NCI-H2171 (cell line): ENCODE measurements at regions not wholly inside any gene's neighbourhood (a gene's known extent, or its start where the extent isn't known, plus 50 kb on each side); places are given as distances from the start of the nearest gene placed in this dataset.
"Not testable (repeated sequence)": the region's sequence is repeated elsewhere in the genome, so short reads cannot be mapped to it uniquely, and the experiment has no call there.

ENCODE experiments used
- DNase-seq: peaks from one replicate; lab custom pipeline; 2025; lab: John Stamatoyannopoulos, UW

DNA sequence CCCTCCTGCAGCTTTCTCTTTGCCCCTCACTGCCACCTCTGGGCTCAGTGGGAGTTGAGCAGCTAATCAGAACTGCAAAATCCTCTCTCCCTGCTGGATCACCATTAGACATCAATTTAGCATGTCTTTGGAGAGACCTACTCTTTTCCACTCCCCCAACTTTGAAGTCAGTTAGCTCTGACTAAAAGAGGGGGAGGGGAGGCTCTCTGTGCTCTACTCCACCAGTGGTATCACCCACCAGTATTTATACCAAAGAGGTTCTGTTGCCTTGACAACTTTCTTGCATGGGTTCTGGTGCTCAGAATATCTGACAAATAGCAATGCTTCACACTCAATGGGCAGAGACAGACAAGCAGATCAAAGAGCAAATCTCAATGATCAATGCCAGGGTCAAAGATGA, 146.2 kb upstream of the ROPN1 start:
- no peak for DNase-seq

DNA sequence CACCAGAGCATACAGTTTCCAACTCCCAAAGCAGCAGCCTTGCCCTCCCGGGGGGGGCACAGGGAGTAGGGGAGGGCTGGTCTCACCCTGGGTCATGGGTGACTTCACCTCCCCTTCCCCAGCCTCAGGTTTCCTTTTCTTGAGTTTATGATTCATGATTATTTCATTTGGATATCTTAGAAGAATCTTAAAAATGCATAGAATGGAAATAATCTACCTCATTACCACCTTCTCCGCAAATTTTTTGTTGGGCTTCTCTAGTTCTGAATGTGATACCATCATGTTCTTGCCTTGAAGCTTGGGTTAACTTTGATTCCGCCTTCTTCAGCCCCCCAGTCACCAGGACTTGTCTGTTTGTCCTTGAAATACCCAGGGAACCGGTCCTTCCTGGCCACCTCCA, 148.8 kb upstream of the ROPN1 start:
- no peak for DNase-seq

DNA sequence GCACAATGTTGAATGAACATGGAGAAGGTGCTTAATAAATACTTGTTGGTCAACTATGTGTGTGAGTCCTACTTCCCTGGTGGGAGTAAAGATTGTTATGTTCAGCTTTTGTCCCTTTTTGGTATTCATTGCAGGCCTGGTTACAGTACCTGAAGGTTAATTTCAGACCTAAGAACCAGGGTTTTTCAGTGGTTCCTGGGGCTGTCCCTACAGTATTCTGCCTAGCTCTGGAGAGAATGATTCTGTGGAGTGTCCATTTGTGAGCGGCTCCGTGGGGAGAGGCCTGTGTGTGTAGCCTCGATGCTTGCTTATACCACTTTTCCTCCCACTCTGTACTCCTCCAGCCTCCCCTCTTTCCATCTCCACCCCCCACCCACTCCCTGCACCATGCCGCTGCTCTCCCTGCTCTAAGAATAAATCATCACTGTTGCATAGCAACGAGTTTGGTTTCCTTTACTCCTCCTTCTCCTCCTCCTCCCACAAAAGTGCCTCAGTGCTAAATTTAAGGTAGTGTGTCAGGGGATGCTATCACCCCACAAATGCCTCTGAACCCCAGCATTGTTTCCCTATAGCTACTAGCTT, 150.6 kb upstream of the ROPN1 start:
- DNase-seq = no peak

DNA sequence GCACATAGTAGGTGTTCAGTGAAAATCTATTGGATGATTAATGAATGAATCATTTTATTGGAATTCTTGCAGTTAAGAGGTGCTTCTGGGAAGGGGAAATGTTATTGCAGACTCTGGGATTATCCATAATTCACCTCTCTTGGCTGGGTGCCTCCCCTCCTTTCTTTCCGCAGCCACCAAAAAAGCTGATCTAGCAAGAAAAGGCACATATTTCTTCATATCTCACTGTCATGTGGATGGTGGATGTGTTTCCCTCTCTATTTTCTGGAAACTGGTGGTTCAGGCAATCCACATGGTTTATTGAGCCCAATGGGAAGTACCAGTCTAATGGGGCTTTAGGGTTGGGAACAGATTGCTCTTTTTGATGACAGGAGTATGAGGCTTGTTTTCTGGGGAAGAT, 151.1 kb upstream of the ROPN1 start:
- DNase-seq = no peak

DNA sequence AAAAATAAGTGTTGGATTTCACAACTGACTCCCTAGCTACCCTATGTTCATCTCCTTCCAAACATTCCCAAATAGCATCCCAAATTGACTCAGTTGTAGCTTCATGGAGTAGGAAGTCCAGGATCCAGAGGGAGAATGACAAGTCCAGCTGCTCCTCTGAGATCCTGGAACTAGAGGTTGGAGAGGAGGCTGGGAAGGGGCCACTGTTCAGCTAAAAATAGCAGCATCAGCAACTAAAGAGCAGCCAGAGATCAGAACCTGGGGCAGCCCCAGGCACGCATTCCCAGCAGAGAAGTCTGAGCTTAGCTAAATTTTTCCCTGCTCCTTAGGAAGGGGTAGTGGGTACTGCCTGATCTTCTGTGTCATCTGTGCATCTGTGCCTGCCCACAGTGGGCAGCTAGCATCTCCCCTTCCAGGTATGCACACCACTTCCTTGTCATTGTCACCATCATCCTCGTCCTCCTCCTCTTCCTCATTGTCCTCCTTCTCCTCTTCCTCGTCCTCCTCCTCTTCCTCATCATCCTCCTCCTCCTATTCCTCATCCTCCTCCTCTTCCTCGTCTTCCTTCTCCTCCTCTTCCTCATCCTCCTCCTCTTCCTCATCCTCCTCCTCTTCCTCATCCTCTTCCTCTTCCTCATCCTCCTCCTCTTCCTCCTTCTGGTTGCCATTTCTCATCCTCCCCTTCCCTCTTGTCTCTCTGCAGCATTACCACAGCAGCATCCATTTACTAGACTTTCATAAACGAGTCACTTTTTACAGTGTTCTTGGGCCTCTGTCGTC, 152.3 kb upstream of the ROPN1 start:
- no peak for DNase-seq

DNA sequence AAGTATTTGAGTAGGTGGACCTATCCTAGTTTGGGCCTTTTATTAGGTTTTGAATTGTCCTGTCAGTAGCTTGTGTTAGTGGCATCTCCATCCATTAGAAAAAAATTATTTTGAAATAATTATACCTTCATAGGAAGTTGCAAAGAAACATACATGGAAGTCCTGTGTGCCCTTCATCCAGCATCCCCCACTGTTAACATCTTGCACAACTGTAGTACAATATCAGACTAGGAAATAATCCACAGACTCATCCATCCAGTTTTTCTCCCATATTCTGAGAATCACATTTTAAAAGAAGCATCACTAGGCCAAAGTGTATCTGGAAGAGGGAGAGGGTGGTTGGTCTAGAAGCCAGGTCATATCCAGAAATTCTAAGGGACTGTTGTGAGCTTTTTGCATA, 155.5 kb upstream of the ROPN1 start:
- DNase-seq = no peak

DNA sequence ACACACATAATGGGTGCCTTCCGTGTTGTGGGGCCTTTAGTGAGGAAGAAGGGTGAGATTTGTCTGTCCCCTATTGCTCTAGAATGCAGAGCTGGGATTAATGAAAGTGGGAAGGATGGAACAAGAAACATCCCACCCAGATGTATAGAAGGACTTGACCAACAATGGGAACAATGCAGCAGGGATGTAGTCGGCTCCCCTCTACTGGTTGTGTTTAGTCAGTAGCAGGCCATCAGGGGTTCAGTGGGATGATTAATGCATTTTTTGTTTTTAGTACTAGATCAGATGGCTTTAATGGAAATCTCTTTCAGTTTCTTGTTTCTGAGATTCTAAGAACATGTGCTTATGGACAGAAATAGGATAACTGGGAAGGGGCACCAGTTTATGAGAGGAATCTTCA, 156.0 kb upstream of the ROPN1 start:
- no peak for DNase-seq

DNA sequence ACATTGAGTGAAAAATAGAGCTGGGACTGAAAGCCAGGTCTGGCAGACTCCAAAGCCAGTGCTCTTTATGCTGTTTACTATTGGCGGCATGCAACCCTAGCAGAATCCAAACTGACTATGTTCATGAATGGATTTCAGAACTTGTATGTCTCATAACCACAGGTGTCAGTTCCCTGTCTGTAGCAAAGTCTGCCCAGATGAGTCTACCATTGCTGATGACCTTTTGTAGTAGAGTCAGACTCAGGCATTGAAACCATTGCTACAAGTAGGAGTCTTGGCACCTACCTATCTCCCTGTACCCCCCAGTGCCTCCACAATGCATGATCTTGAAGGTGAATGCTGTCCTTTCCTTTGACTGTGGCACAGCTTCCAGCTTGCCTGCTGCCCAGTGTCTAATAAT, 157.2 kb upstream of the ROPN1 start:
- DNase-seq = no peak

DNA sequence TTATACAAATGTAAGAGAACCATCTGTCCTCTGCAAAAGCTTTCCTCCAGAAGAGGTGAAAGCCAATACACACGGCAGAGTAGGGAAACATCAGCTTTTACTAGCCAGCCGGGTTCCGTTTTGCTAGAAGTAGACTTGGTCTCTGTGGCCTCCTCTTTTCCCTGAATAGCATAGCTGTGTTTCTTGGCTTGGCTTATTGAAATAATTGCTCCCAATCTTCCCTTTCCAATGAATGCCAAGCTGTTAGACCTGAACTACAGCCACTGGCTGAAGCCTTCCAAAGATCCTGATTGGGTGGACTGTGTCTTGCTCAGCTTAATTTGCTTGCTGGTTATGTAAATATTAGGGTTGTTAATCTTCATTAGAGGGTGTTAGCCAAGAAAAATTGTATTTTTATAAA, 157.8 kb upstream of the ROPN1 start:
- peak; percentile 44 for DNase-seq

DNA sequence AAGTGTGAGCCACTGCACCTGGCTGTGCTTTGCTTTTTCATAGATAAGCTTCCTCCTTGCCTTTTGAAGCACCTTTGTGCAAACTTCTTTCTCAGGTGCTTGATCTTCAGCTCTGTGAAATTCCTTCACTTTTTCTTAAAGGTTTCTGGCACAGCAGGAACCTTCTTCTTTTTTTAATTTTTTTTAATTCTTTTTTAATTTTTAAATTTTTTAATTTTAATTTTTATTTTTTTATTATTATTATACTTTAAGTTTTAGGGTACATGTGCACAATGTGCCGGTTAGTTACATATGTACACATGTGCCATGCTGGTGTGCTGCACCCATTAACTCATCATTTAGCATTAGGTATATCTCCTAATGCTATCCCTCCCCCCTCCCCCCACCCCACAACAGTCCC, 161.0 kb upstream of the ROPN1 start:
- not testable (repeated sequence) for DNase-seq

DNA sequence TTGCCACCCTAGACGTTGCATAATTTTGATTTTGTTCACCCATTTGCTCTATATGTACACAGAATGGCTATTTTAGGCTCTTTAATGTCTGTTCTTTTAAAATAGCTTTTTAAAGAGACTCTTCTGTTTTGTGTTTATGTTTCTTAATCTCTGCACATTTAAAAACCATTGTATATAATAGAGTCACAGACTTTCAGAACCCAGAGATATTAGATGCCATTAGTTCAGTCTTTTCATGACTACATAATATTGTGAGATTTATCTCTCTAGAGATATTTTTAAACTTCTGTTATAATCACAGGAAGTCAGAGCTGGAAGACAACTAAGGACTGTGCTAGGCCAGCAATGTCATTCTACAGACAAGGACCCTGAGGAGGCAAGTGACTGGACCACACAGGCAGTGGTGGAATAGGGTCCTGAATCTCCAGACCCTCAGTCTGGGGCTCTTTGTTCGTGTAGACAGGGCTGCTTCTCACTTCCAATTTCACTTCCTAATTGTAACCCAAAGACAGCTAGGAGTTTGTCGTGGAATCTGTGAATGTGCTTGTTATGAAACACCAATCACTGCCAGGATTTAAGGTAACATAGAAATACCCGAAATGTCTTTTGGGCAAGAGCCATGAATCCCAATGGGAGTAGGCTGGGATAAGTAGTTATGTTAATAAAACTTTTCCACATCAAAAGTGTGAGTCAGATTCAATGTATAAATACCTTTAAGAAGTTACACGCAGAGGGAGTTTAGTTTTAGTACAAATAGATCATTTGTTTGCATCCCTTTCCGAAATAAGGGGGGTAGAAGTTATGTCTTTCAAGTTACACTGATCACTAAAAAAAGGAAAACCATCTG, 165.2 kb upstream of the ROPN1 start:
- DNase-seq = no peak

DNA sequence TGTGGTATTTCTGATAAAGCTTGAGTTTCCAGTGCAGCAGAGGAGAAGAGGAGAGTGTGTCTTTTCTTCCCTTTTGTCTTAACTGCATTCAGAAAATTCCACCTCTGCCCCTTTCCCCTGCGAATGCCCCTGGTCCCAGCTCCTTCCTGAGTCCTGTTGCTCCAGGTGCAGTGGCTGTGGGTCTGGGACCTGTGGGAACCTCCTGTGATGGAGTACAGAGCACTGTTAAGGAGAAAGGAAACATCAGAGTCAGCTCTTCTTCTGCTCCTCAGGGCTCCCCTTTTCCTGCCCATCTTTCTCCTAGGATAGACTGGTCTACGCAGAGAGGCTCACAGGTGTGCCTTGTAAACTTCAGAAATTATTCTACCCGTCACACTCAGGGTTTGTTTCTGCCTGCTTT, 165.8 kb upstream of the ROPN1 start:
- DNase-seq = no peak

DNA sequence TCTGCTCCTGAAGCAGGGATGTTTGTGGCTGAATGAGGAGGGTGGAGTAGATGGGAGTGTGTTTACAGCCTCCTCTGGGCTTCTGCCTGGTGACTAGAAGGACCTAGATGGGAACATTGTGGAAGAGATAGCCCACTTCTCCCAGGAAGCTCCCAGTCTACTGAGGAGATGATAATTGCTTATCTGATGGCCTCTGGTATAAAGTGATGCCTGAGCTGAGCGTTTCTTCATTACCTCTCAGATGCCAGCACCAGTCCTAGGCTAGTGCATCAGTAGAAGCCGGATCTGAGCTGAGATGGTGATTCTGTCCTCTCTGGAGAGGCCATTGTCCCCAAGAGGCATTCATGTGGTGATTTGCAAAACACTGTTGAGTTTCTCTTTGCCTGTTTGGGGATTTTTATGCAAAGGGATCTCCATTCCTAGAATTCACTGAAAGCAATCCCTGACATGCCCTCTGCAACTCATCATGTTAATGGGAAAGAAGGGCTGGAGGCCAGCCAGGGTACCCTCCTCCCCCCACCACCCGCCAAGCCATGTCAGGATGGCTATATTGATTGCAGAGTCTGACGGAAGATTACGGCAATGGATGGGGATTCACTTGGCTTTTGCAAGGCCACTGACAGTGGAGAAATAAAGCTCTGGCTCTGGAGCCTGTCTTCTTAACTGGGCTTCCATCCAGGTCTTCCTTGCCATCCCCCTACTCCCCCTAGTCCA, 166.4 kb upstream of the ROPN1 start:
- DNase-seq = no peak

DNA sequence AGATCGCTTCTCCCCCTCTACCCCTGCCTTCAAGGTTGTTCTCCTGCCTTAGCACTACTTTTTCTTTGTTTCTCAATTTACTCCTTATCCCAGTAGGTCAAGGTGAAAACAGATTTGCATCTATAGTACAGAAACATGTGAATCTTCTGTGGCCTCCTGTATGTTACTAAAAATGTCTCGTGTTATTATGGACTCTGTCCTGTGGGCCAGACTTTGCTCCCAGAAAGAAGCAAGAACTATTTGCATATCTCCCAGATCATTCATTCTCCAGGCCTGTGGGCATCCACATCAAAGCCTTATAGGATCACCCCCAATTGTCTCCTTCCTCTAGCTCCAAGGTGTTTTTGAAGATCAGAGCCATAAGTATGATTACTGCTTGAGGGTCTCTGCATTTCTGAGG, 169.5 kb upstream of the ROPN1 start:
- no peak for DNase-seq

DNA sequence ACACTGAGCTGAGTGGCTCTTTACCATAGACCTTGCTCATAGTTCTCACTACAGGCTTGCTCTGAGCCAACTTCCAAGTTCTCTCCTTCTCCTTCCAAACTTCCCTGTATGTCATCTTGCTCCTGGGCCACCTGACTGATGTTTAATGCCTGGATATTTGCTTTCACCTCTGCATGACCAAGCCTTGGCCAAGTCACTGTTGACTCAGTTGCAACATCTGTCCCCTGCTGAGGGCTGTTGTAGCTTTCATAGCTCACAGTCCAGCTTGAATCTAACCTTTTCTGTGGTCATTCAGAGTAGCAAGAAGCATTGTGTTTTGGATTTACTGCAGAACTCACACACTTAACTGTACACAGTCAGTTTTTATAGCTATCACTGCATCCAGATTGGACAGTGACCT, 171.8 kb upstream of the ROPN1 start:
- DNase-seq = no peak

DNA sequence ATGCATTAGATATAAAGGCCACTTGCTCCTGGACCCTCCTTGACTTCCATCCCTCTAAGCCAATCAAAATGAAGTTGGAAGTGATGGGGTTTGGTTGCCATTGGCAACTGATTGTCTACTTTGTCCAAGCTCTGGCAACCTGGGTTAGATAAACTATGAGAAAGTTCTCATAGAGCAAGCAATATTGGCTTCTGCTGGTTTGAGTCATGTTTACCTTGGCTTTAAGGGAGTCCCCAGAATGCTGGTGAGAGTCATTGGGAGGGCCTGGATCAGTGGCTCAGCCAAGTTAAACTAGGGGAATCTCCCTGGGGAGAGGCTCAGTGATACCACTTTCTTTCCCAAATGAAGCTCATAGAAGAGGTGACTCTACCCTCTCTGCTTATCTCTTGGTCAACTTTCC, 176.3 kb upstream of the ROPN1 start:
- DNase-seq = no peak

DNA sequence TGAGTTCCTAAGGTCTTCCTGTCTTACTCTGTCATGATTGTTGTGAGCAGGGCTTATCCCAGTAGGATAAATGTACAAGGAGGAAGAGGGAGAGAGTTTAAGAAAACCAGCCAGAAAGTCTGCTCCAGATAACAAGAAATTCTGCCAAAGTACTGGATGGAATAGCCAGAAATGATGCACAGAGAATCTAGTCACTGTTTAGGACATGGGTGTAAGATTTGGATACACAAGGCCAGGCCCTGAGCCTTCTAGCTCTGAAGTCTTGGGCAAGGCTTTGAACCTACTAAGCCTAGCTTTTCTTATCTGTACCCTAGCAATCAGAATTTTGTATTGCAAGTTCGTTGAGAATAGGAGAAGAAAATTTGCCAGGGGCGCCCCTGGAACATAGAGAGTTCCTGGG, 180.4 kb upstream of the ROPN1 start:
- DNase-seq = no peak

DNA sequence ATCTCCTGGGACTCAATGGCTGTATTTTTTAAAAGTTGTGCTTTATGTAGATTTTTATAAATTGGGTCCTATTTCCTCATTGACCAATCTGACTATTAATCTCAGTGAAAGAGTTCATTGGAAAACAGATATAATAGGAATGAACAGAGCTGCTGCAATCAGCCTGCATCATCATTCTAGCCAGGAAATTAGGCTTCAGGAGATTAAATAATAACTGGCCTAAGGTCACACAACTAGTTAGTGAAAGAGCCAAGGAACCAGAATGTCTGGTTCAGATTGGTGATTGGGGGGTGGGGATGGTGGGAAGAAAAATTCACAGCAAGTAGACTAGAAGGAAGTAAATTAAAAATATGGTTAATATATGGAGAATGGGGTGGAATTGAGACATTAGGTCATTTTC, 180.9 kb upstream of the ROPN1 start:
- DNase-seq = no peak

DNA sequence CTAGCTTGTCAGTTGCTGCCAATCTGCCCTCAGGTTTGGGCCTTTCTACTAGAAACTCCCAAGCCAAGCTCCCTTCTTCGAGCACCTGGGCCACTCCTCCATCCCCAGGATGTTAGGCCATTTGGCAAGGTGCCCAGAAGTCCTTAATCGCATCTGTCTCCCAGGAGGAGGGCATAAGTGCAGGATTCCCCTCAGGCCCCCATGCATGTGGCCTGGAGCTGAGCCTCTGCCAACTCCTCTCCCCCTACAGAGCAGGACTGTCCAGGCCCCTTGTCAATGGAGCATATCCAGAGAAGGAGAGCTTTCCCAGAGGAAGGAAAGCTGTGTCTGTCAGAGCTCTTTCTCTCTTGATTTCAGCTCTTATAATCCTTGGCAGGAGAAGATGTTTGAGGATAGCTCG, 182.6 kb upstream of the ROPN1 start:
- DNase-seq = peak; percentile 89

DNA sequence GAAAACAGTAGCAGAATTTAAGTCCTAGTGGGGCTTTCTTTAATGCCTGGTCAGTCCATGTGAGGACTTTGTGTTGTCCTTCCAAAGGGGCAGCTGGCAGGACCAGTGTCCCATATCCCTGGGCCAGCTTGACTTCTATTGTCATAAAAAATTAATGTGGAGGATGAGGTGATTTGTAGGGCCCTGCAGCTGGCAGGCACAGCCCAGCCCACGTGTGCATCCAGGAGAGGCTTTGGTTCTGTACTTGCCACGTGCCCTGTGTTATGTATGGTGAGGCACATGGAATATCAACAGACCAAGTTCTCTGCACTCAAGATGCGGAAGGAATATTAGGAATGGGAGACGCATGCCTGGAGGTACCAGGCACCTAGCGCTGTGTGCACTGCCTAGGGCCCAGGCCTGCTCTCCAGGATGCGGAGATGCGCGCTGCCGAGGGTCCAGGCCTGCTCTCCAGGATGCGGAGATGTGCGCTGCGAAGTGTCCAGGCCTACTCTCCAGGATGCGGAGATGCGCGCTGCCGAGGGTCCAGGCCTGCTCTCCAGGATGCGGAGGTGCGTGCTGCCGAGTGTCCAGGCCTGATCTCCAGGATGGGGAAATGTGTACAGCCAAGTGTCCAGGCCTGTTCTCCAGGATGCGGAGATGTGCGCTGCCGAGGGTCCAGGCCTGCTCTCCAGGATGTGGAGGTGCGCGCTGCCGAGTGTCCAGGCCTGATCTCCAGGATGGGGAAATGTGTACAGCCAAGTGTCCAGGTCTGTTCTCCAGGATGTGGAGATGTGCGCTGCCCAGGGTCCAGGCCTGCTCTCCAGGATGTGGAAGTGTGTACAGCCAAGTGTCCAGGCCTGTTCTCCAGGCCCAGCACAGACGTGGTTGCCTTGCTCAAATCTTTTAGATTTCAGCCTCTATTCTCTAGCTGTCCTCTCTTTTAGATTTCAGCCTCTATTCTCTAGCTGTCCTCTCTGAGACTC, 183.3 kb upstream of the ROPN1 start:
- no peak for DNase-seq

DNA sequence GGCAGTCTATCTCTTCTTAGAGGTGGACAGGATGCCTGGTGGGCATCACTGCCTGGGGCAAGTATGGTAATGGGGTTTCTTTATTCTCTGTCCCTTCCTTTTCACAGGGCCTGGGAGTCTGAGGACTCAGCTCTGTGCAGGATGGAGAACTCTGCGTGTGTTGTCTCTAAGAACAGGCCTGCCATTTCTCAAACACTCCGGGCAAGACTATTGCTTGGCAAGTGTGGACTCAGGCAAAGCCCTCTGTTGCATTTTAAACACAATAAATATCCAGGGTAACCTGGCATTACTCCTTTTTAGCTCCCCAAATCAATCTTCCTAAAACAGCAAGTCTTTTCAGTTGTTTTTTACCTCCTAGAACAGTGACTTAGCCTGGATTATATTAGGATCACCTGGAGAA, 185.1 kb upstream of the ROPN1 start:
- DNase-seq = no peak
